ENCODE measurements at regions not wholly inside any gene's neighbourhood (a gene's known extent, or its start where the extent isn't known, plus 50 kb on each side); places are given as distances from the start of the nearest gene placed in this dataset.
"Not testable (repeated sequence)": the region's sequence is repeated elsewhere in the genome, so short reads cannot be mapped to it uniquely, and the experiment has no call there.

GRCh38 chr5:17829456-17829855 lies 195.2 kb downstream of the TAF11L14 start:
- no peak for DNase-seq

GRCh38 chr5:17831279-17831678 lies 197.0 kb downstream of the TAF11L14 start:
- DNase-seq: peak in 2 of 3 experiments; percentile 67 to 91

- DNase-seq: no peak
These were observed 198.9 kb downstream of the TAF11L14 start for GRCh38 chr5:17832949-17833745.

- no peak for DNase-seq
These were observed 203.5 kb downstream of the TAF11L14 start for GRCh38 chr5:17837757-17838156.

- DNase-seq: no peak
These were observed 204.2 kb downstream of the TAF11L14 start for GRCh38 chr5:17838469-17838868.

- DNase-seq: no peak
These were observed 205.6 kb downstream of the TAF11L14 start for GRCh38 chr5:17839848-17840247.

- DNase-seq: no peak
These were observed 212.2 kb downstream of the TAF11L14 start for GRCh38 chr5:17846496-17846895.

- no peak for DNase-seq
These were observed 213.0 kb downstream of the TAF11L14 start for GRCh38 chr5:17847286-17847685.

- no peak for DNase-seq
These were observed 217.9 kb downstream of the TAF11L14 start for GRCh38 chr5:17852111-17852510.

GRCh38 chr5:17852740-17853139 lies 218.5 kb downstream of the TAF11L14 start:
- no peak for DNase-seq

- DNase-seq: no peak
These were observed 220.6 kb downstream of the TAF11L14 start for GRCh38 chr5:17854901-17855300.

- peak in 2 of 3 experiments; percentile 9 to 57 for DNase-seq
These were observed 226.5 kb downstream of the TAF11L14 start for GRCh38 chr5:17860660-17861315.

GRCh38 chr5:17864903-17865302 lies 230.6 kb downstream of the TAF11L14 start:
- not testable (repeated sequence) for DNase-seq

- not testable (repeated sequence) for DNase-seq
These were observed 231.7 kb downstream of the TAF11L14 start for GRCh38 chr5:17865966-17866365.

GRCh38 chr5:17872204-17872603 lies 237.9 kb downstream of the TAF11L14 start:
- DNase-seq: no peak

GRCh38 chr5:17878541-17878940 lies 244.3 kb downstream of the TAF11L14 start:
- no peak for DNase-seq

GRCh38 chr5:17879276-17879675 lies 245.0 kb downstream of the TAF11L14 start:
- no peak for DNase-seq

- no peak for DNase-seq
These were observed 246.6 kb downstream of the TAF11L14 start for GRCh38 chr5:17880869-17881268.

GRCh38 chr5:17882760-17883488 lies 248.7 kb downstream of the TAF11L14 start:
- DNase-seq: peak in 2 of 3 experiments; percentile 91 to 97

- no peak for DNase-seq
These were observed 253.9 kb downstream of the TAF11L14 start for GRCh38 chr5:17888155-17888554.

- DNase-seq: peak in 1 of 3 experiments; percentile 13
These were observed 256.2 kb downstream of the TAF11L14 start for GRCh38 chr5:17890501-17890900.

GRCh38 chr5:17891881-17892280 lies 257.6 kb downstream of the TAF11L14 start:
- no peak for DNase-seq

- DNase-seq: no peak
These were observed 258.9 kb downstream of the TAF11L14 start for GRCh38 chr5:17893026-17893635.
